ENCODE measurements at regions not wholly inside any gene's neighbourhood (a gene's known extent, or its start where the extent isn't known, plus 50 kb on each side); places are given as distances from the start of the nearest gene placed in this dataset.
"Not testable (repeated sequence)": the region's sequence is repeated elsewhere in the genome, so short reads cannot be mapped to it uniquely, and the experiment has no call there.

- TF ChIP-seq CTCF (conservative IDR thresholded peaks at IDR 0.05; ENCODE audit: low read depth, low read length) = no peak
- DNase-seq (ENCODE audit: low read depth) = no peak
- no peak overlapping the region for H3K4me3 ChIP-seq (ENCODE audit: low read depth, low read length)
These were observed 473.7 kb upstream of the JARID2 start for GRCh38 chr6:14772188-14772587.

- no peak for TF ChIP-seq CTCF (conservative IDR thresholded peaks at IDR 0.05; ENCODE audit: low read depth, low read length)
- no peak overlapping the region for H3K4me3 ChIP-seq (ENCODE audit: low read depth, low read length)
- no peak for DNase-seq (ENCODE audit: low read depth)
These were observed 470.3 kb upstream of the JARID2 start for GRCh38 chr6:14775528-14775927.

GRCh38 chr6:14776307-14776706 lies 469.6 kb upstream of the JARID2 start:
- no peak for TF ChIP-seq CTCF (conservative IDR thresholded peaks at IDR 0.05; ENCODE audit: low read depth, low read length)
- DNase-seq (ENCODE audit: low read depth) = no peak
- H3K4me3 ChIP-seq (ENCODE audit: low read depth, low read length) = no peak overlapping the region

GRCh38 chr6:14781772-14782525 lies 463.9 kb upstream of the JARID2 start:
- no peak overlapping the region for H3K4me3 ChIP-seq (ENCODE audit: low read depth, low read length)
- TF ChIP-seq CTCF (conservative IDR thresholded peaks at IDR 0.05; ENCODE audit: low read depth, low read length) = no peak

GRCh38 chr6:14782921-14783464 lies 462.9 kb upstream of the JARID2 start:
- not testable (repeated sequence) for H3K4me3 ChIP-seq (ENCODE audit: low read depth, low read length); DNase-seq (ENCODE audit: low read depth)

More at GRCh38 chr6:14781772-14782525, 463.9 kb upstream of the JARID2 start:
- DNase-seq (ENCODE audit: low read depth) = no peak

GRCh38 chr6:14783594-14783993 lies 462.3 kb upstream of the JARID2 start:
- DNase-seq (ENCODE audit: low read depth) = no peak
- no peak for TF ChIP-seq CTCF (conservative IDR thresholded peaks at IDR 0.05; ENCODE audit: low read depth, low read length)
- no peak overlapping the region for H3K4me3 ChIP-seq (ENCODE audit: low read depth, low read length)

GRCh38 chr6:14784596-14785492 lies 461.0 kb upstream of the JARID2 start:
- no peak overlapping the region for H3K4me3 ChIP-seq (ENCODE audit: low read depth, low read length)
- no peak for TF ChIP-seq CTCF (conservative IDR thresholded peaks at IDR 0.05; ENCODE audit: low read depth, low read length)
- no peak for DNase-seq (ENCODE audit: low read depth)

Data from epithelial cell of proximal tubule (primary cell).